SU-DHL-6 (cell line): ENCODE measurements at regions not wholly inside any gene's neighbourhood (a gene's known extent, or its start where the extent isn't known, plus 50 kb on each side); places are given as distances from the start of the nearest gene placed in this dataset.

ENCODE experiments used
- EZH2phosphoT487 ChIP-seq: fragments of 200-600 bp; sonication (generic), shearing (Covaris generic); conservative IDR thresholded peaks from 2 replicates; pipeline ENCODE4 v1.6.1; 2018; ENCODE audit warnings: mild to moderate bottlenecking, antibody characterized with exemption, low read length, moderate library complexity, mixed read lengths
- TF ChIP-seq, protein P1 (sequence below): fragments of 200-600 bp; sonication (generic); IDR thresholded peaks from one replicate; pipeline ENCODE4 v1.5.1; 2017; ENCODE audit warnings: antibody characterized with exemption, mild to moderate bottlenecking, low read length, moderate library complexity; ENCODE audit not compliant: insufficient read depth, poor library complexity, severe bottlenecking

GRCh38 chr15:97759363-97759762, 201.1 kb upstream of the ARRDC4 start:
- TF ChIP-seq, protein P1, sequence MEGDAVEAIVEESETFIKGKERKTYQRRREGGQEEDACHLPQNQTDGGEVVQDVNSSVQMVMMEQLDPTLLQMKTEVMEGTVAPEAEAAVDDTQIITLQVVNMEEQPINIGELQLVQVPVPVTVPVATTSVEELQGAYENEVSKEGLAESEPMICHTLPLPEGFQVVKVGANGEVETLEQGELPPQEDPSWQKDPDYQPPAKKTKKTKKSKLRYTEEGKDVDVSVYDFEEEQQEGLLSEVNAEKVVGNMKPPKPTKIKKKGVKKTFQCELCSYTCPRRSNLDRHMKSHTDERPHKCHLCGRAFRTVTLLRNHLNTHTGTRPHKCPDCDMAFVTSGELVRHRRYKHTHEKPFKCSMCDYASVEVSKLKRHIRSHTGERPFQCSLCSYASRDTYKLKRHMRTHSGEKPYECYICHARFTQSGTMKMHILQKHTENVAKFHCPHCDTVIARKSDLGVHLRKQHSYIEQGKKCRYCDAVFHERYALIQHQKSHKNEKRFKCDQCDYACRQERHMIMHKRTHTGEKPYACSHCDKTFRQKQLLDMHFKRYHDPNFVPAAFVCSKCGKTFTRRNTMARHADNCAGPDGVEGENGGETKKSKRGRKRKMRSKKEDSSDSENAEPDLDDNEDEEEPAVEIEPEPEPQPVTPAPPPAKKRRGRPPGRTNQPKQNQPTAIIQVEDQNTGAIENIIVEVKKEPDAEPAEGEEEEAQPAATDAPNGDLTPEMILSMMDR, result no peak
- no peak for TF ChIP-seq EZH2phosphoT487
